DMS79 treated with DMSO at 0.1 percent for 48 hours (cell line): ENCODE measurements at regions not wholly inside any gene's neighbourhood (a gene's known extent, or its start where the extent isn't known, plus 50 kb on each side); places are given as distances from the start of the nearest gene placed in this dataset.
"Not testable (repeated sequence)": the region's sequence is repeated elsewhere in the genome, so short reads cannot be mapped to it uniquely, and the experiment has no call there.

ENCODE experiments used
- DNase-seq: peaks from one replicate; lab custom pipeline; 2025; lab: John Stamatoyannopoulos, UW

DNA sequence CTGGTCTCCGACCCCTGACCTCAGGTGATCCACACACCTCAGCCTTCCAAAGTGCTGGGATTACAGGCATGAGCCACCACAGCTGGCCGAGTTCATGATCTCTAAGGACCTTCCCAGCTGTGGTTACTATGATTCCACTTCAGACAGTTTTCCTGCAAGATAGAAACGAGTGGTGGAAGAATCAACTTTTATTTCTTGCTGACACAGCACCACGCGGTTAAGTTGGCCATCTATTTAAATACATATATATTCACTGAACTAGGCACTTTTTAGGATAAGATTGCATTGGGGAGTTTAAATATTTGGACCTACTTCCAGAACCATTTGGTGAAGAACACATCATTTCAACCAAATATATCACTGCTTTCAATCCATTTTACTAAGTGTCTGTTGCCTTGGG, 213.4 kb downstream of the TBX5 start:
- no peak for DNase-seq

DNA sequence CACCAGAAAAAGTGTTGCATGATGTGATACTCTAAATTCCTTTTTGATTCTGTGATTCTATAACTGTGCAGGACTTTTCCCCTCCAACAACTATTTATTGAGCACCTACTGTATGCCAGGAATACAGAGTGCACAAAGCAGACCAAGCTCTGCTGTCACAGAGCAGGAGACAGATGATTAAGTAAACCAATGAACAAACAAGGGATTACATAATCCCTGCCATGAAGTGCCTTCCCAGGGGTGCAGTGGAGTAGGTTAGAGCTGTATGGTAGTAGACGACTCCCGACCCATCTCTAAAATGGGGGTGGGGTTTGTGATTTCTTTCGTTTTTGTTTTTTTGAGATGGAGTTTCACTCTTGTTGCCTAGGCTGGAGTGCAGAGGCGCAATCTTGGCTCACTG, 213.9 kb downstream of the TBX5 start:
- no peak for DNase-seq

- DNase-seq, result no peak
Measured at GRCh38 chr12:114191581-114191980, 214.4 kb downstream of the TBX5 start.

DNA sequence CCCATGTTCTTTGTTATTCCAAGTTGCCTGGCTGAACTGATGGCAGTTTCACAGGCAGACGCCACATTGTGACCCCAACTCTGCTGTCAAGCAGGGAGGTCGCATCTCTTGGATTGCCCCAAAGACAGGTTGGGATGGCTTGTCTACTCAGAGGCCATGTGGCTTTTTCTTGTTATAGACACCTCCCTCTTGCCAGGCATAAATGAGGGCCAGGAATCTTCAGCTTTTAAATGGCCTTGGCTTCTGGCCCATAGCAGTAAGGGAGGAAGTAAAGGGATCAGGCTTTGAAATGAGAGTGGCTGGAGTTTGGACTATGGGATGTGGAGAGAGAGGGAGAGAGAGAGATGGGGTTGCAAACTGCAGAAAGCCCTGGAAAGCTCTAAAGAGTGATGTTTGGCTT, 215.0 kb downstream of the TBX5 start:
- DNase-seq, result no peak

GRCh38 chr12:114189266-114189665, 216.7 kb downstream of the TBX5 start:
- DNase-seq, result no peak

GRCh38 chr12:114186241-114187002, 219.5 kb downstream of the TBX5 start:
- DNase-seq, result no peak

DNA sequence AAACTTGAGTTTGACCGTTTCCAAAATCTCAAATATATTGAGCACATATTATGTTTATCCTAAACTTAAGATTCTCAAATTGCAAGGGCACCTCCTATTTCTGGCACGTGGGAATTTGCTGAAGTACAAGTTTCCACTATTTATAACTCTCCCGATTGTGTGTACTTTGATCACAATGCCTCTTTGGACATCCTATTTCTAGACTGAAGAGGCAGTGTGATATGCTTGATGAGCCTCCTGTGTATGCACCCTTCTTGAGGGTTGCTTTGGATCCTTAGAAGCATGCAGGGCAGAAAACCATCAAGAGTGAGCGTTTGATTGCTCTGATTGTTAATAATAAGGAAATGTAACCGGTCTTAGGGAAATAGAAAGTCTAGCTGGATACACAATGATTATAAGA, 218.9 kb upstream of the RBM19 start:
- DNase-seq, result no peak

DNA sequence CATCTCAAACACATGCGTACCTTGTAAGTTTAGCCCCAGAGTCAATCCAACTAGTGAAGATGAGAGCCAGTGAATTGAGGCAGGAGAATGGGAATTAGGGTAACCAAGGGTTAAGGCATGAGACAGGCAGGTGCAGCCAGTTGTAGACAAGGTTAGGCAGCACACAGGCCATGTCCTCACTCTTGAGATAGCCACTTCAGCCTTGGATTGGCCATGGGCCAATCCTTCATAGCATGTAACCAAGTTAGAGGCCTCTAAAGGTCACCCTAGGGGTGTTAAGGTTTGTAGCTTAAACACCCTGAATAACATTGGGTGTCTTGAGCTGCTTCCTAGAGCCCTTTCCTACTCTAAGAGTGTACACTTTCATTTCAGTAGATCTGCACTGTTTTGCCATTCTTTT, 208.2 kb upstream of the RBM19 start:
- peak; percentile 44 for DNase-seq

DNA sequence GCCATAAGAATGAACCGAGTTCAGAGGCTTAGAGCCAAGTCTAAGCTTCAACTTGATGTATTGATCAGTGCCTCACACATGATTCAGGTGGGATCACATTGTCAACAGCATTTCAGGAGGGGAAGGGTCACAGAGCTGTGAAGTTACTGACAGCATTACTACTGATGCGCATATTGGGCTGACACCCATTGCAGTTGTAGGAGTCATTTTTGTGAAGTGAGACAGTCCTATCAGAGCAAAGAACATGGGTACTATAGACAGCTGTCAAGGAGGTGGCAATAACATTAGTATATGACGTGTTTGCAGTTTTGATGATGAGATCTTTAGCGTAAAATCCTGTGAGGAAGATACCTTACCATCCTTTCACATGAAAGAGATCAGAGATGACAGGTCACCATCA, 206.0 kb upstream of the RBM19 start:
- no peak for DNase-seq

- DNase-seq, result no peak
Measured at GRCh38 chr12:114168061-114168460, 201.9 kb upstream of the RBM19 start.

- DNase-seq, result no peak
Measured at GRCh38 chr12:114167431-114167830, 201.3 kb upstream of the RBM19 start.

- DNase-seq, result peak; percentile 9
Measured at GRCh38 chr12:114166362-114166761, 200.2 kb upstream of the RBM19 start.

- DNase-seq, result no peak
Measured at GRCh38 chr12:114165921-114166320, 199.8 kb upstream of the RBM19 start.

DNA sequence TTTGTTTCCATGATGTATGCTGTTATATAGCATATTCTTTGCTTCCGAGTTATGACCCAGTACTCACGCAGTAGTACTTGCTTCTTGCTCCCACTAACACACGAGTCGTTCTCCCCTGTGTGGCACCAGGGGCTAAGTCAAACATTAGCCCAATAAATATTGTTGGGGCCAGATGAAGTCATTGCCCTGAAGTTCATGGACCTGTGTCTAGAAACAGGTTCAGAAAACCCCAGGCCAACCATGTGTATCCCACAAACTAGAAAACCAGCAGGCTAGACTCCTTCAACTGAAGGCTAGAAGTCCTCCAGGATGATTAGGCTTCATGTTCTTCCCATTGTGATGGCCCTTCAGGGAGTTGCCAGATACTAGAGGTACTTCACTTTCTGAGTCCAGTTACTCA, 198.2 kb upstream of the RBM19 start:
- no peak for DNase-seq

- no peak for DNase-seq
Measured at GRCh38 chr12:114163771-114164170, 197.6 kb upstream of the RBM19 start.

GRCh38 chr12:114160445-114160844, 194.3 kb upstream of the RBM19 start:
- DNase-seq, result no peak

GRCh38 chr12:114152890-114153289, 186.8 kb upstream of the RBM19 start:
- DNase-seq, result peak; percentile 54

- DNase-seq, result no peak
Measured at GRCh38 chr12:114152066-114152465, 185.9 kb upstream of the RBM19 start.

GRCh38 chr12:114150584-114150983, 184.5 kb upstream of the RBM19 start:
- DNase-seq, result not testable (repeated sequence)

- no peak for DNase-seq
Measured at GRCh38 chr12:114141921-114142564, 175.9 kb upstream of the RBM19 start.

DNA sequence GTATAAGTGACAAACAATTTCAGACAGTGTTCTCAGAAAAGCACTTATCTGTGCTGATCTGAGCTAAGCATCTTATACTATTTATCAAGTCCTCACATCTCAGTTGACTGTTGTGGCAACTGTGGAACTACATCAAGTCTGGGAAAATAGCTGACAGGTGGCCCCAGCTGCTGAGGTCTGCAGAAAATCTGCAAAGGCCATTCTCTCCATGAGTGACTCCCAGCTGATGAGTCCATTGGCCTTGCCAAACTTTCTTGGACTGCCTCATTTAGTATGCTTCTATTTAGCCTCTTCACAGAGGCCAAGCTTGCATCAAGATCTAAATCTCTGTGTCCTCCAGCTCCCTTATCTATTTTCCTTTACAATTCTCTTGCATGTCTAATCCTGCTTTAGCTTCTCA, 174.5 kb upstream of the RBM19 start:
- no peak for DNase-seq

DNA sequence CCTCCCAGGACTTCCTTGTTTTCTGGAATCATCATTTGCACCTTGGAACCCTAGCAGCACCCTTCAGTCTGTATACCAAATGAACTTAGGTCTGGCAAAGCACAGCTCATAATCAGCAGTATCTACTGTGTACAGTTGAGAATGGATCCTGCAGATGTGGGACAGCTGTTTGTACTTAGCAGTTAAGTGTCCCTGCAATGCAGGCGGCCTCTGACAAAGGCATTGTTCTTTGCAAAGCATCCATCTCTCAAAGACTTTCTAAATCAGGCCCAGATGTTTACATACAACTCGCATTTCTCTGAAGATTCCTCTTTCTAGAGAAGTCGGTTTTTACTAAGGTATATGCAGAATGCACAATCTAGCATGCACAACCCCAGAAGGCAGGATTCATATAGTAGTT, 170.5 kb upstream of the RBM19 start:
- no peak for DNase-seq

- no peak for DNase-seq
Measured at GRCh38 chr12:114134922-114135321, 168.8 kb upstream of the RBM19 start.

DNA sequence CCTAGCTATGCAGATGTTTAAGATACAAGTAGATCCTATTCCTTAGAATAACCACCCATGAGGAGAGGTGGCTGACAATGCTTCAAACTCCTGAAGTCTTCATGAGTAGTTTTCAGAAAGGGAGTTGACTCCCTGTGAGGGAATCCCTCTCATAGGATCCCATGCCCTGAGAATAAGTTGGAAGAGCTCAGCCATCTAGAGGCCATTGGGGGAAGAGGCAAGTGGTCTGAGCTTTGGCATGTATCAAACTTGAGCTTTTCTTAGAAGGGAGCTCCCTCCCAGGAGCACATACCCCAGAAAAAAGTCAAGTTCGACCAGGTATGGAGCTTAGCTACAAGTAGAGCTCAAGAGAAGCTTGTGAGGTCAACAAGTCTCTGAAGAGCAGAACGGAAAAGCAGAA, 165.7 kb upstream of the RBM19 start:
- no peak for DNase-seq
